Tibial nerve (tissue), 4 donors: ENCODE measurements at regions not wholly inside any gene's neighbourhood (a gene's known extent, or its start where the extent isn't known, plus 50 kb on each side); places are given as distances from the start of the nearest gene placed in this dataset.

Experiments used
- DNase-seq, 2 donors: peaks; one replicate each; pipeline ENCODE4 v3.0.0-alpha.2; 2019; ENCODE audit warnings: low spot score in 2 of 2
- H3K27ac ChIP-seq, 4 donors: fragments of 200-600 bp; sonication (generic) in 3 of 4; one replicate each; pipeline ENCODE4 v1.5.1; 2017 to 2019; ENCODE audit warnings: mild to moderate bottlenecking in 1 of 4
- H3K27me3 ChIP-seq, 2 donors: fragments of 200-600 bp; sonication (generic) in 1 of 2; one replicate each; pipeline versions ENCODE4 v1.5.1 to v1.6.0; 2017 to 2019
- H3K36me3 ChIP-seq, 3 donors: fragments of 200-600 bp; sonication (generic); one replicate each; pipeline ENCODE4 v1.5.1; 2018 to 2019
- H3K4me1 ChIP-seq, 4 donors: fragments of 200-600 bp; sonication (generic) in 3 of 4; one replicate each; pipeline ENCODE4 v1.5.1; 2017 to 2019
- H3K4me3 ChIP-seq, 4 donors: fragments of 200-600 bp; sonication (generic) in 3 of 4; one replicate each; pipeline ENCODE4 v1.5.1; 2017 to 2019; ENCODE audit warnings: mild to moderate bottlenecking in 1 of 4, moderate library complexity in 1 of 4
- H3K9me3 ChIP-seq, 4 donors: fragments of 200-600 bp; sonication (generic) in 3 of 4; one replicate each; pipeline ENCODE4 v1.5.1; 2017 to 2019
- CTCF ChIP-seq, 5 experiments: fragments of 200-600 bp in 3 of 5; fragments of 450-650 bp in 2 of 5; sonication (generic) in 3 of 5; IDR thresholded peaks; one replicate each; pipeline ENCODE4 v1.5.1; 2016 to 2019; ENCODE audit warnings: antibody characterized with exemption in 5 of 5, mild to moderate bottlenecking in 3 of 5, moderate library complexity in 2 of 5
- EP300 ChIP-seq, 2 donors: sonication (generic); formaldehyde crosslinking; IDR thresholded peaks; one replicate each; pipeline ENCODE4 v1.6.1; 2017; ENCODE audit warnings: antibody characterized with exemption in 2 of 2, mild to moderate bottlenecking in 1 of 2
- POLR2A ChIP-seq, 2 donors: fragments of 450-650 bp; IDR thresholded peaks; one replicate each; pipeline ENCODE4 v1.6.1; 2017; ENCODE audit warnings: antibody characterized with exemption in 2 of 2, mild to moderate bottlenecking in 2 of 2, moderate library complexity in 2 of 2
- WGBS, 2 donors: methylation state at CpG; one replicate each; pipeline ENCODE4 v1.1.5; 2018; 5-methylcytosine and 5-hydroxymethylcytosine counted together

DNA sequence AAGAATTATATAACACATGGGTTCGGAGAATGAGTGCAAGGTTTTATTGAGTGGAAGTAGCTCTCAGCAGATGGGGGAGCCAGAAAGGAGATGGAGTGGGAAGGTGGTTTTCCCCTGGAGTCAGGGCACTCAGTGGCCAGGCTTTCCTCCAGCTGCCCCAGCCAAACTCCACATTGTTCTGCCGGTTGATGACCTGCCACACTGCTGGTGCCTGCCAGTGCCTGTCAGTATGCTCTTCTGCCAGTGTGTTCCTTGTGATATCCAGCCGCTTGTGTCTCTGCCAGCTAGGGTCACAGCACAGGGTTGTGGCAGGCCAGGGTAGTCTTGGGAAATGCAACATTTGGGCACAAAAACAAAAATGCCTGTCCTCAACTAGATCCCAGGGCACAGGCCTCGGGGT is 604.8 kb upstream of the TECRL start:
- Histone ChIP-seq H3K4me1 (no peaks in the 10 kb centered on the region), H3K27ac (no peak overlapping the region), H3K27me3 (no peaks in the 10 kb centered on the region), H3K9me3 (no peaks in the 10 kb centered on the region), H3K4me3 (no peak overlapping the region), H3K36me3 (no peaks in the 10 kb centered on the region)
- TF ChIP-seq POLR2A (IDR thresholded peaks at IDR 0.05): no peak
- no peak for TF ChIP-seq EP300 (IDR thresholded peaks at IDR 0.05)
- no peak for TF ChIP-seq CTCF (IDR thresholded peaks at IDR 0.05)
- WGBS, 2 donors: 82 to 83% methylated on average over 4 of the region's 4 CpGs
- DNase-seq: no peak

- Histone ChIP-seq H3K27me3 (no peaks in the 10 kb centered on the region), H3K9me3 (no peaks in the 10 kb centered on the region), H3K4me3 (no peak overlapping the region), H3K27ac (no peak overlapping the region), H3K4me1 (no peaks in the 10 kb centered on the region), H3K36me3 (no peaks in the 10 kb centered on the region)
- 37 to 39% methylated on average over 5 of the region's 5 CpGs for WGBS, 2 donors
- TF ChIP-seq EP300 (IDR thresholded peaks at IDR 0.05) (no peak), CTCF (IDR thresholded peaks at IDR 0.05) (peak in 3 of 5 experiments; percentile 23 to 43 (median 24))
- DNase-seq: no peak
Observed at GRCh38 chr4:65007841-65008439, 598.7 kb upstream of the TECRL start.

DNA sequence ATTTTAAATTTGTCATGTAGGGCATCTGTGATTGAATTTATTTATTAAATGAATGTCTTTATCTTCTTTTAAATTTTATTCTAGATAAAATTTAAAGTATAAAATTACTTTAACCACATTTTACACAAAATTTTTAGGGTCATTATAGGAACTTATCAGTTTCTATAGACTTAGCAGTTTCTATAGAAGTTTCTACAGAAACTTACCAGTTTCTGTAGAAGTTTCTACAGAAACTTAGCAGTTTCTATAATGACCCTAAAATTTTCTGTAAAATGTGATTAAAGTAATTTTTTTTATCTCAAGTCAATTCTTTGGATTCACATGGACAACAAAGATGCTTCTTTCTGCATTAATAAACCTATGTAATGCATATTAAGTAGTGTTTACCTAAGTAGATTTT is 565.9 kb upstream of the TECRL start:
- DNase-seq: no peak
- H3K4me3 ChIP-seq: no peak overlapping the region
- H3K27me3 ChIP-seq: no peaks in the 10 kb centered on the region
- no peak for TF ChIP-seq CTCF (IDR thresholded peaks at IDR 0.05)
- no peak for TF ChIP-seq EP300 (IDR thresholded peaks at IDR 0.05)
- TF ChIP-seq POLR2A (IDR thresholded peaks at IDR 0.05): no peak
- no peaks in the 10 kb centered on the region for H3K36me3 ChIP-seq
- H3K27ac ChIP-seq: no peak overlapping the region
- no peaks in the 10 kb centered on the region for H3K4me1 ChIP-seq
- no peaks in the 10 kb centered on the region for H3K9me3 ChIP-seq

DNA sequence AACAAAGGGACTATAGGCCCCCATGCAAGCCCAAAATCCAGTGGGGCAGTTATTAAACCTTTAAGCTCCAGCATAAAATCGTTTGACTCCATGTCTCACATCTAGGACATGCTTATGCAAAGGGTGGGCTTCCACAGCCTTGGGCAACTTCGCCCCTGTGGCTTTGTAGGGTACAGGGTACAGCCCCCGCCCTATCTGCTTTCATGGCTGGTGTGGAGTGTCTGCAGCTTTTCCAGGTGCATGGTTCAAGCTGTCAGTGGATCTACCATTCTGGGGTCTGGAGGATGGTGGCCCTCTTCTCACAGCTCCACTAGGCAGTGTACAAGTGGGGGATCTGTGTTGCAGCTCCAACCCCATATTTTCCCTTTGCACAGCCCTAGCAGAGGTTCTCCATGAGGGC is 559.8 kb upstream of the TECRL start:
- no peak overlapping the region for H3K4me3 ChIP-seq
- WGBS, 2 donors: 76 to 88% methylated on average over 3 of the region's 3 CpGs
- TF ChIP-seq CTCF (IDR thresholded peaks at IDR 0.05) (no peak), POLR2A (IDR thresholded peaks at IDR 0.05) (no peak), EP300 (IDR thresholded peaks at IDR 0.05) (no peak)
- H3K27ac ChIP-seq: no peak overlapping the region
- H3K4me1 ChIP-seq: no peaks in the 10 kb centered on the region
- DNase-seq: no peak
- H3K9me3 ChIP-seq: no peaks in the 10 kb centered on the region
- no peaks in the 10 kb centered on the region for H3K27me3 ChIP-seq
- no peaks in the 10 kb centered on the region for H3K36me3 ChIP-seq

GRCh38 chr4:64967286-64967685 is 558.0 kb upstream of the TECRL start:
- Histone ChIP-seq H3K4me1 (no peaks in the 10 kb centered on the region), H3K4me3 (no peak overlapping the region), H3K27me3 (no peaks in the 10 kb centered on the region), H3K27ac (no peak overlapping the region), H3K36me3 (no peaks in the 10 kb centered on the region), H3K9me3 (no peaks in the 10 kb centered on the region)
- no peak for DNase-seq
- 36 to 46% methylated on average over 2 of the region's 2 CpGs for WGBS, 2 donors
- TF ChIP-seq EP300 (IDR thresholded peaks at IDR 0.05): no peak
- TF ChIP-seq POLR2A (IDR thresholded peaks at IDR 0.05): no peak
- no peak for TF ChIP-seq CTCF (IDR thresholded peaks at IDR 0.05)
